SK-N-SH (cell line): ENCODE measurements at regions not wholly inside any gene's neighbourhood (a gene's known extent, or its start where the extent isn't known, plus 50 kb on each side); places are given as distances from the start of the nearest gene placed in this dataset.

Source experiments
- CHD2 ChIP-seq: fragments of 150-350 bp; IDR thresholded peaks from 2 replicates; pipeline ENCODE4 v1.6.1; 2018; ENCODE audit warnings: low read length; ENCODE audit not compliant: partially characterized antibody
- CTCF ChIP-seq: fragments of 200-600 bp; sonication (generic); IDR thresholded peaks from 2 replicates; pipeline ENCODE4 v1.6.1; 2017; ENCODE audit warnings: antibody characterized with exemption, mild to moderate bottlenecking, moderate library complexity
- EP300 ChIP-seq, 2 experiments: IDR thresholded peaks; 2 replicates each; pipeline versions ENCODE4 v1.4.0 to v1.6.1; 2012; ENCODE audit warnings: borderline replicate concordance in 1 of 2, low read depth in 1 of 2, low read length in 1 of 2
- EZH2phosphoT487 ChIP-seq: fragments of 200-600 bp; sonication (generic); IDR thresholded peaks from 2 replicates; pipeline ENCODE4 v1.6.1; 2017; ENCODE audit warnings: low read depth, mixed run types, mild to moderate bottlenecking, antibody characterized with exemption, moderate library complexity, borderline replicate concordance
- NRF1 ChIP-seq: IDR thresholded peaks from 2 replicates; pipeline ENCODE4 v1.6.1; 2012; ENCODE audit warnings: low read depth, mild to moderate bottlenecking, low read length
- POLR2AphosphoS5 ChIP-seq: IDR thresholded peaks from 2 replicates; pipeline ENCODE4 v1.6.1; 2012; ENCODE audit warnings: low read depth, low read length
- SIN3A ChIP-seq: IDR thresholded peaks from 2 replicates; pipeline ENCODE4 v1.6.1; 2012; ENCODE audit warnings: low read depth, mild to moderate bottlenecking, low read length, moderate library complexity, borderline replicate concordance
- TCF12 ChIP-seq: IDR thresholded peaks from 2 replicates; pipeline ENCODE4 v1.4.0; 2012
- USF2 ChIP-seq: fragments of 150-350 bp; IDR thresholded peaks from 2 replicates; pipeline ENCODE4 v1.6.1; 2017; ENCODE audit warnings: antibody characterized with exemption, low read length, low read depth, borderline replicate concordance

GRCh38 chr15:70465812-70466211 lies 297.5 kb downstream of the UACA start:
- TF ChIP-seq CTCF = no peak
- TF ChIP-seq CHD2 = no peak
- no peak for TF ChIP-seq SIN3A
- TF ChIP-seq EP300 (IDR thresholded peaks at IDR 0.05; ENCODE audit: borderline replicate concordance in 1 of 2, low read depth in 1 of 2, low read length in 1 of 2) = no peak
- no peak for TF ChIP-seq NRF1
- TF ChIP-seq EZH2phosphoT487 = no peak
- no peak for TF ChIP-seq TCF12
- TF ChIP-seq POLR2AphosphoS5 = no peak
- no peak for TF ChIP-seq USF2
